ENCODE measurements at regions not wholly inside any gene's neighbourhood (a gene's known extent, or its start where the extent isn't known, plus 50 kb on each side); places are given as distances from the start of the nearest gene placed in this dataset.
A peak's percentile ranks its signal among the peaks of the same experiment; 100 is the strongest.

- H3K9ac ChIP-seq (replicated peaks in 1 of 4; ENCODE audit: extremely low read depth in 1 of 4, low read depth in 3 of 4, low read length in 3 of 4) = no peak overlapping the region
- WGBS, 2 experiments (ENCODE audit: extremely low coverage in 1 of 2, insufficient coverage in 1 of 2, insufficient read length in 1 of 2, insufficient replicate concordance in 2 of 2, low coverage in 1 of 2, low lambda C conversion rate in 2 of 2, missing lambda C conversion rate in 1 of 2) = 87% methylated on average over 2 of the region's 2 CpGs; no CpG with 5 or more reads in 1 of the 2 experiments
- H3K4me1 ChIP-seq (replicated peaks in 1 of 4; ENCODE audit: control insufficient read depth in 3 of 4, insufficient read depth in 4 of 4, low read length in 3 of 4) = no peaks in the 10 kb centered on the region
- H2BK120ac ChIP-seq (replicated peaks; ENCODE audit: low read depth, low read length) = no peak overlapping the region
- no peaks in the 10 kb centered on the region for H3K23me2 ChIP-seq (ENCODE audit: low read depth, low read length)
- no peaks in the 10 kb centered on the region for H3K79me2 ChIP-seq (ENCODE audit: control insufficient read depth in 1 of 2, insufficient read depth in 2 of 2, low read length in 2 of 2)
- H3K4ac ChIP-seq (replicated peaks; ENCODE audit: insufficient read length, low read depth, low read length) = no peak overlapping the region
- H4K5ac ChIP-seq (ENCODE audit: insufficient read length, low read depth, low read length) = no peak overlapping the region
- POLR2A ChIA-PET (ENCODE audit: partially characterized antibody) = no interaction called here
- H3K36me3 ChIP-seq (ENCODE audit: control insufficient read depth in 2 of 4, insufficient read depth in 4 of 4, low read length in 3 of 4) = no peaks in the 10 kb centered on the region
- H4K91ac ChIP-seq (replicated peaks; ENCODE audit: insufficient read length, low read length) = no peak overlapping the region
- no peak overlapping the region for H3K18ac ChIP-seq (ENCODE audit: extremely low read depth, low read length)
- H2AFZ ChIP-seq (ENCODE audit: low read length) = peak overlapping the region; percentile 50; the same call in 1 of the 2 replicates
- no peaks in the 10 kb centered on the region for H4K20me1 ChIP-seq (replicated peaks in 1 of 2; ENCODE audit: control insufficient read depth in 1 of 2, insufficient read depth in 2 of 2, low read length in 2 of 2)
- no peak for DNase-seq (ENCODE audit: low read depth in 1 of 2, low spot score in 2 of 2)
- H3K9me3 ChIP-seq (ENCODE audit: insufficient read depth in 2 of 2, low read depth in 1 of 2, low read length in 1 of 2) = no peaks in the 10 kb centered on the region
- H3K14ac ChIP-seq (ENCODE audit: insufficient read length) = no peak overlapping the region
- FAIRE-seq = no peak
- no peak overlapping the region for H4K8ac ChIP-seq (ENCODE audit: extremely low read depth, insufficient read depth, low read length)
- H2AK5ac ChIP-seq (ENCODE audit: low read depth, low read length) = no peak overlapping the region
- H3K27ac ChIP-seq (ENCODE audit: low read depth, low read length) = no peak overlapping the region
- H2BK15ac ChIP-seq (ENCODE audit: low read length) = no peak overlapping the region
- no peak overlapping the region for H3K4me3 ChIP-seq (ENCODE audit: extremely low read depth in 1 of 4, insufficient read depth in 2 of 4, low read depth in 3 of 4, low read length in 4 of 4)
- H2BK5ac ChIP-seq (ENCODE audit: low read depth, low read length) = no peak overlapping the region
- H3K4me2 ChIP-seq (ENCODE audit: insufficient read depth in 1 of 2, low read depth in 2 of 2, low read length in 2 of 2) = no peak overlapping the region
- H3K23ac ChIP-seq (ENCODE audit: insufficient read length) = no peak overlapping the region
- CTCF ChIA-PET (ENCODE audit: partially characterized antibody) = interaction anchor here (0.9 to 1.0 kb wide), 3 partner anchors 11 to 12 kb away, joined by 3 read pairs; no protein-coding TSS in a partner anchor
- no peak overlapping the region for H2BK20ac ChIP-seq (ENCODE audit: low read length)
- no peaks in the 10 kb centered on the region for H3K79me1 ChIP-seq (ENCODE audit: low read depth, low read length)
- H3K56ac ChIP-seq (replicated peaks; ENCODE audit: insufficient read length, low read depth, low read length) = no peak overlapping the region
- no peak overlapping the region for H2BK12ac ChIP-seq (ENCODE audit: low read depth, low read length)
- peaks cover 0 to 1% (median 0%) of the 10 kb centered on the region in 4 experiments; a peak in 1 of 7 replicates for H3K27me3 ChIP-seq (replicated peaks in 1 of 4; ENCODE audit: control insufficient read depth in 3 of 4, extremely low read depth in 1 of 4, insufficient read depth in 3 of 4, low read length in 3 of 4)
- TF ChIP-seq CBX8 (IDR thresholded peaks at IDR 0.05; ENCODE audit: borderline replicate concordance, low read depth, low read length) (no peak), NRF1 (IDR thresholded peaks at IDR 0.05; ENCODE audit: low read depth, low read length) (no peak), SAP30 (IDR thresholded peaks at IDR 0.05; ENCODE audit: insufficient read depth, insufficient replicate concordance, low read length) (no peak), MAX (IDR thresholded peaks at IDR 0.05) (no peak), FOSL1 (IDR thresholded peaks at IDR 0.05; ENCODE audit: insufficient read depth, low read depth, low read length) (no peak), MAFK (IDR thresholded peaks at IDR 0.05; ENCODE audit: low read depth, low read length) (no peak), RXRA (IDR thresholded peaks at IDR 0.05; ENCODE audit: insufficient read depth, low read depth, low read length) (no peak), GTF2F1 (IDR thresholded peaks at IDR 0.05; ENCODE audit: borderline replicate concordance, low read depth, low read length) (no peak), SIX5 (IDR thresholded peaks at IDR 0.05; ENCODE audit: low read depth, low read length) (no peak), EZH2 (IDR thresholded peaks at IDR 0.05; ENCODE audit: low read depth, low read length, severe bottlenecking) (no peak), POLR2AphosphoS5 (IDR thresholded peaks at IDR 0.05; ENCODE audit: low read depth, low read length) (no peak), TCF12 (IDR thresholded peaks at IDR 0.05; ENCODE audit: low read depth, low read length) (no peak), PHF8 (conservative IDR thresholded peaks at IDR 0.05; ENCODE audit: low read depth, low read length) (no peak)
Measured at GRCh38 chr3:22935040-22935439, 268.1 kb upstream of the UBE2E2 start.

Measured in H1 (cell line).